GM12878 (cell line): ENCODE measurements at regions not wholly inside any gene's neighbourhood (a gene's known extent, or its start where the extent isn't known, plus 50 kb on each side); places are given as distances from the start of the nearest gene placed in this dataset.
A peak's percentile ranks its signal among the peaks of the same experiment; 100 is the strongest.

Experiments used
- ATAC-seq: fragments of 200-7000 bp; cut with Tn5 transposase; 3 replicates; pipeline ENCODE4 v1.9.1; 2020; ENCODE audit warnings: mild to moderate bottlenecking, moderate library complexity
- BruUV-seq: library from RNA; stranded (reverse); fragments of 400-500 nt; replicated peaks from 2 replicates; lab custom pipeline; 2021; lab: Mats Ljungman, UMichigan
- CTCF ChIA-PET: fragments of 300-600 bp; sonication (Branson Sonifier 250); formaldehyde crosslinking; extraction: SDS; loops from one replicate; lab custom pipeline; 2021; ENCODE audit warnings: inconsistent platforms; lab: Yijun Ruan, JAX
- POLR2A ChIA-PET: fragments of 350-600 bp; formaldehyde crosslinking; extraction: SDS; loops from one replicate; lab custom pipeline; 2021; ENCODE audit warnings: inconsistent platforms; lab: Charles Lee
- RAD21 ChIA-PET: fragments of 300-600 bp; sonication (Branson Sonifier 250); formaldehyde crosslinking; loops from one replicate; lab custom pipeline; 2023; ENCODE audit warnings: antibody characterized with exemption; ENCODE audit not compliant: unreplicated experiment; lab: Charles Lee
- SMC1A ChIA-PET: fragments of 300-600 bp; sonication (Branson Sonifier 250); formaldehyde crosslinking; loops from one replicate; lab custom pipeline; 2023; ENCODE audit not compliant: unreplicated experiment, uncharacterized antibody; lab: Charles Lee
- DNase-seq: peaks from one replicate; pipeline ENCODE4 v3.0.0-alpha.2; 2011; ENCODE audit warnings: low read depth, low spot score
- FAIRE-seq: peaks from 3 replicates; lab custom pipeline; 2011; peaks lifted over from hg19 to GRCh38; lab: Jason Lieb, UNC
- H2AFZ ChIP-seq: 2 replicates; pipeline ENCODE4 v1.6.0; 2011; ENCODE audit warnings: low read depth, low read length, control low read depth; ENCODE audit not compliant: control insufficient read depth
- H3K27ac ChIP-seq: 2 replicates; pipeline ENCODE4 v1.5.1; 2011; ENCODE audit warnings: control low read depth; ENCODE audit not compliant: control insufficient read depth, insufficient read depth
- H3K27me3 ChIP-seq, 2 experiments: replicated peaks in 1 of 2; 2 replicates each; pipeline versions ENCODE4 v1.6.0 to v1.6.1; 2011; ENCODE audit warnings: low read length in 1 of 2; ENCODE audit not compliant: control insufficient read depth in 2 of 2, insufficient read depth in 2 of 2
- H3K36me3 ChIP-seq, 2 experiments: 2 replicates each; pipeline ENCODE4 v1.5.1; 2011; ENCODE audit warnings: low read length in 1 of 2; ENCODE audit not compliant: control insufficient read depth in 2 of 2, insufficient read depth in 2 of 2
- H3K4me1 ChIP-seq: 2 replicates; pipeline ENCODE4 v1.6.1; 2011; ENCODE audit warnings: mild to moderate bottlenecking, low read length, moderate library complexity, mixed read lengths; ENCODE audit not compliant: control insufficient read depth, insufficient read depth
- H3K4me2 ChIP-seq: 2 replicates; pipeline ENCODE4 v1.6.0; 2011; ENCODE audit warnings: control low read depth; ENCODE audit not compliant: control insufficient read depth, insufficient read depth
- H3K4me3 ChIP-seq: fragments of 200-600 bp; sonication (generic); 2 replicates; pipeline ENCODE4 v1.5.1; 2016
- H3K79me2 ChIP-seq: 2 replicates; pipeline ENCODE4 v1.6.0; 2011; ENCODE audit warnings: low read length; ENCODE audit not compliant: control insufficient read depth, insufficient read depth
- H3K9ac ChIP-seq: 2 replicates; pipeline ENCODE4 v1.8.0; 2011; ENCODE audit warnings: low read length, control low read depth, mixed read lengths; ENCODE audit not compliant: control insufficient read depth, insufficient read depth
- H3K9me3 ChIP-seq: replicated peaks from 3 replicates; pipeline ENCODE4 v1.5.1; 2011; ENCODE audit warnings: mild to moderate bottlenecking, low read length; ENCODE audit not compliant: control insufficient read depth, insufficient read depth
- H4K20me1 ChIP-seq: 2 replicates; pipeline ENCODE4 v1.6.0; 2011; ENCODE audit not compliant: control insufficient read depth, insufficient read depth
- BCL11A ChIP-seq: IDR thresholded peaks from 2 replicates; pipeline ENCODE4 v1.6.1; 2011; ENCODE audit warnings: low read depth, low read length
- MEF2B ChIP-seq: fragments of 450-650 bp; IDR thresholded peaks from 2 replicates; pipeline ENCODE4 v1.6.1; 2018; ENCODE audit warnings: mild to moderate bottlenecking, moderate library complexity; ENCODE audit not compliant: partially characterized antibody, poor library complexity, severe bottlenecking
- SRF ChIP-seq, 2 experiments: IDR thresholded peaks; 2 replicates each; pipeline ENCODE4 v1.6.1; 2011; ENCODE audit warnings: low read depth in 2 of 2, low read length in 2 of 2, mild to moderate bottlenecking in 1 of 2, moderate library complexity in 1 of 2
- STAT3 ChIP-seq: IDR thresholded peaks from 2 replicates; pipeline ENCODE4 v1.6.1; 2011; ENCODE audit warnings: low read depth, low read length, improper control_type of control experiment
- whole genome bisulfite sequencing: methylation state at CpG from one replicate; pipeline ENCODE4 v1.1.6; 2016; ENCODE audit warnings: low lambda C conversion rate; ENCODE audit not compliant: insufficient replicate concordance, insufficient coverage; ENCODE audit errors: missing lambda C conversion rate; 5-methylcytosine and 5-hydroxymethylcytosine counted together
- in situ Hi-C: fragments of 300-500 bp; cut with MboI; formaldehyde crosslinking; loops from 9 replicates; pipeline ENCODE4 v1.14.3; 2018; ENCODE audit warnings: mixed read lengths
- intact Hi-C: fragments of 100-400 bp; cut with micrococcal nuclease; formaldehyde crosslinking; loops from one replicate; pipeline ENCODE4 v1.14.2; 2022; ENCODE audit not compliant: unreplicated experiment

- in situ Hi-C loops (no loop called here), intact Hi-C loops (no loop called here)
- ChIA-PET SMC1A (no interaction called here), RAD21 (no interaction called here), POLR2A (interaction anchor here (0.6 kb wide), 1 partner anchor 63 kb away, joined by 5 read pairs; no protein-coding TSS in a partner anchor), CTCF (no interaction called here)
- BruUV-seq: no TSS peak
- no peak for ATAC-seq
- no peak overlapping the region for H3K27ac ChIP-seq
- no peak overlapping the region for H3K4me2 ChIP-seq
- H3K27me3 ChIP-seq: no peaks in the 10 kb centered on the region
- no peak overlapping the region for H3K9ac ChIP-seq
- H3K79me2 ChIP-seq: no peaks in the 10 kb centered on the region
- H3K4me1 ChIP-seq: no peaks in the 10 kb centered on the region
- no peaks in the 10 kb centered on the region for H3K36me3 ChIP-seq
- WGBS: 25% methylated on average over 10 of the region's 10 CpGs
- no peaks in the 10 kb centered on the region for H3K9me3 ChIP-seq
- no peak for FAIRE-seq
- no peaks in the 10 kb centered on the region for H4K20me1 ChIP-seq
- peak; percentile 80 for TF ChIP-seq MEF2B
- no peak for TF ChIP-seq STAT3
- H3K4me3 ChIP-seq: no peak overlapping the region
- no peak for DNase-seq
- H2AFZ ChIP-seq: no peak overlapping the region
Observed at GRCh38 chr16:5377280-5377898, 279.8 kb upstream of the EEF2KMT start.

- RAD21 ChIA-PET: no interaction called here
- TF ChIP-seq SRF (IDR thresholded peaks at IDR 0.05; ENCODE audit: low read depth in 2 of 2, low read length in 2 of 2) (no peak), BCL11A (no peak)
- WGBS: 1% methylated on average over 4 of the region's 4 CpGs
- no peak overlapping the region for H3K4me3 ChIP-seq
- in situ Hi-C loops (no loop called here), intact Hi-C loops (no loop called here)
- no peaks in the 10 kb centered on the region for H3K4me1 ChIP-seq
- no peak overlapping the region for H3K9ac ChIP-seq
- BruUV-seq: no TSS peak
- no peaks in the 10 kb centered on the region for H3K79me2 ChIP-seq
- H3K9me3 ChIP-seq: no peaks in the 10 kb centered on the region
- FAIRE-seq: no peak
- no peak for DNase-seq
- ATAC-seq: no peak
- H3K27ac ChIP-seq: no peak overlapping the region
- POLR2A ChIA-PET: no interaction called here
- CTCF ChIA-PET: no interaction called here
- no peaks in the 10 kb centered on the region for H3K36me3 ChIP-seq
- H4K20me1 ChIP-seq: no peaks in the 10 kb centered on the region
- no peak overlapping the region for H3K4me2 ChIP-seq
- H2AFZ ChIP-seq: no peak overlapping the region
- H3K27me3 ChIP-seq: no peaks in the 10 kb centered on the region
- SMC1A ChIA-PET: no interaction called here
Observed at GRCh38 chr16:5374184-5374583, 276.6 kb upstream of the EEF2KMT start.
